ENCODE measurements at regions not wholly inside any gene's neighbourhood (a gene's known extent, or its start where the extent isn't known, plus 50 kb on each side); places are given as distances from the start of the nearest gene placed in this dataset.

DNA sequence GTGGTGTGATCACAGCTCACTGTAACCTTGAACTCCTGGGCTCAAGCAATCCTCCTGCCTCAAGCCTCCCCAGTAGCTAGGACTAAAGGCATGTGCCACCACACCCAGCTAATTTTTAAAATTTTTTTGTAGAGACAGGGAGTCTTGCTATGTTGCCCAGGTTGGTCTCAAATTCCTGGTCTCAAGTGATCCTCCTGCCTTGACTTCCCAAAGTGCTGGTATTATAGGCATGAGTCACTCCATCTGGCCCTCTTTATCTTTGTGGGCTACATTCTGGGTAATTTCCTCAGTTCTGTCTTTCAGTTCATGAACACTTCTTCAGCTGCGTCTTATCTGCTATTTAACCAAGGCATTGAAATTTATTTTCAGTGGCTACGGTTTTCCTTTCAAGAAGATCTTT is 196.6 kb upstream of the IER5L start:
- Histone ChIP-seq H3K4me1 (ENCODE audit: low read depth, poor library complexity, severe bottlenecking) (no peaks in the 10 kb centered on the region), H3K9ac (no peak overlapping the region), H3K4me2 (no peak overlapping the region), H3K27ac (no peak overlapping the region), H2AFZ (ENCODE audit: low read depth) (no peak overlapping the region), H4K20me1 (ENCODE audit: insufficient read depth) (no peaks in the 10 kb centered on the region), H3K4me3 (IDR thresholded peaks at IDR 0.05; ENCODE audit: insufficient read depth, low read depth, low read length) (no peak overlapping the region), H3K27me3 (ENCODE audit: insufficient read depth, low read depth) (no peaks in the 10 kb centered on the region), H3K36me3 (ENCODE audit: insufficient read depth) (no peaks in the 10 kb centered on the region), H3K79me2 (ENCODE audit: insufficient read depth, low read depth) (no peaks in the 10 kb centered on the region)
- TF ChIP-seq, protein P1, sequence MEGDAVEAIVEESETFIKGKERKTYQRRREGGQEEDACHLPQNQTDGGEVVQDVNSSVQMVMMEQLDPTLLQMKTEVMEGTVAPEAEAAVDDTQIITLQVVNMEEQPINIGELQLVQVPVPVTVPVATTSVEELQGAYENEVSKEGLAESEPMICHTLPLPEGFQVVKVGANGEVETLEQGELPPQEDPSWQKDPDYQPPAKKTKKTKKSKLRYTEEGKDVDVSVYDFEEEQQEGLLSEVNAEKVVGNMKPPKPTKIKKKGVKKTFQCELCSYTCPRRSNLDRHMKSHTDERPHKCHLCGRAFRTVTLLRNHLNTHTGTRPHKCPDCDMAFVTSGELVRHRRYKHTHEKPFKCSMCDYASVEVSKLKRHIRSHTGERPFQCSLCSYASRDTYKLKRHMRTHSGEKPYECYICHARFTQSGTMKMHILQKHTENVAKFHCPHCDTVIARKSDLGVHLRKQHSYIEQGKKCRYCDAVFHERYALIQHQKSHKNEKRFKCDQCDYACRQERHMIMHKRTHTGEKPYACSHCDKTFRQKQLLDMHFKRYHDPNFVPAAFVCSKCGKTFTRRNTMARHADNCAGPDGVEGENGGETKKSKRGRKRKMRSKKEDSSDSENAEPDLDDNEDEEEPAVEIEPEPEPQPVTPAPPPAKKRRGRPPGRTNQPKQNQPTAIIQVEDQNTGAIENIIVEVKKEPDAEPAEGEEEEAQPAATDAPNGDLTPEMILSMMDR (conservative IDR thresholded peaks at IDR 0.05; ENCODE audit: low read depth, low read length) = no peak

GRCh38 chr9:129374231-129374630 is 196.2 kb upstream of the IER5L start:
- H3K79me2 ChIP-seq (ENCODE audit: insufficient read depth, low read depth) = no peaks in the 10 kb centered on the region
- H3K4me3 ChIP-seq (IDR thresholded peaks at IDR 0.05; ENCODE audit: insufficient read depth, low read depth, low read length) = no peak overlapping the region
- TF ChIP-seq, protein P1 (conservative IDR thresholded peaks at IDR 0.05; ENCODE audit: low read depth, low read length) = no peak
- H3K4me1 ChIP-seq (ENCODE audit: low read depth, poor library complexity, severe bottlenecking) = no peaks in the 10 kb centered on the region
- H3K4me2 ChIP-seq = no peak overlapping the region
- no peak overlapping the region for H2AFZ ChIP-seq (ENCODE audit: low read depth)
- H3K27me3 ChIP-seq (ENCODE audit: insufficient read depth, low read depth) = no peaks in the 10 kb centered on the region
- no peak overlapping the region for H3K9ac ChIP-seq
- no peak overlapping the region for H3K27ac ChIP-seq
- no peaks in the 10 kb centered on the region for H4K20me1 ChIP-seq (ENCODE audit: insufficient read depth)
- H3K36me3 ChIP-seq (ENCODE audit: insufficient read depth) = no peaks in the 10 kb centered on the region

DNA sequence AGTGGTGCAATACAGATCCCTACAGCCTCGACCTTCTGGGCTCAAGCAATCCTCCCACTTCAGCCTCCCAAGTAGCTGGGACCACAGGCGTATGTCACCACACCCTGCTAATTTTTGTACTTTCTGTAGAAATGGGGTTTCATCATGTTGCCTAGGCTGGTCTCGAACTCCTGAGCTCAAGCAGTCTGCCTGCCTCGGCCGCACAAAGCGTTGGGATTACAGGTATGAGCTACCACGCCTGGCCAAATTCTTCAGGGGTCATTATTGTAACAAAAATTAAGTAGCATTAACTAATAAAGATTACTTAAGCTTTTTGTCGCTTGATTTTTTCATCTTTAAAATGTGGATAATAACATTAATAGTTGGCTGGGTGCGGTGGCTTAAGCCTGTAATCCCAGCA is 195.3 kb upstream of the IER5L start:
- Histone ChIP-seq H3K4me1 (ENCODE audit: low read depth, poor library complexity, severe bottlenecking) (no peaks in the 10 kb centered on the region), H3K27ac (no peak overlapping the region), H3K36me3 (ENCODE audit: insufficient read depth) (no peaks in the 10 kb centered on the region), H3K9ac (no peak overlapping the region), H3K4me3 (IDR thresholded peaks at IDR 0.05; ENCODE audit: insufficient read depth, low read depth, low read length) (no peak overlapping the region), H4K20me1 (ENCODE audit: insufficient read depth) (no peaks in the 10 kb centered on the region), H3K4me2 (no peak overlapping the region), H3K27me3 (ENCODE audit: insufficient read depth, low read depth) (no peaks in the 10 kb centered on the region), H3K79me2 (ENCODE audit: insufficient read depth, low read depth) (no peaks in the 10 kb centered on the region), H2AFZ (ENCODE audit: low read depth) (no peak overlapping the region)
- TF ChIP-seq, protein P1 (conservative IDR thresholded peaks at IDR 0.05; ENCODE audit: low read depth, low read length) = no peak

DNA sequence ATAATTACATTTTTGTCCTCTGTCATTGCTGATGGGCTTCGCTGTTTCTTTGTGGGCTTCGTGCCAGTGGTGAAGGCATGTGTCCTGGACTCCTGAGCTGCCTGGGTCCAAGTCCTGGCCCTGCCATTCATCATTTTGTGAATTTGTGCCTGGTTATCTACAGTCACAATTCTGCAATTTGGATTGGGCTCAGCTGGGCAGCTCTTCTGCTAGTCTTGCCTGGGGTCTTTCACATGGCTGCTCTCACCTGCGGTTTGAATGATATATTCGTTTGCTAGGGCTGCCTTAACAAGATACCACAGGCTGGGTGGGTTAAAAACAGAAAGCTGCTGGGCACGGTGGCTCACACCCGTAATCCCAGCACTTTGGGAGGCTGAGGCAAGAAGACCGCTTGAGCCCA is 192.7 kb upstream of the IER5L start:
- no peak overlapping the region for H3K27ac ChIP-seq
- no peak overlapping the region for H3K4me2 ChIP-seq
- no peaks in the 10 kb centered on the region for H3K27me3 ChIP-seq (ENCODE audit: insufficient read depth, low read depth)
- TF ChIP-seq, protein P1 (conservative IDR thresholded peaks at IDR 0.05; ENCODE audit: low read depth, low read length) = no peak
- no peaks in the 10 kb centered on the region for H3K36me3 ChIP-seq (ENCODE audit: insufficient read depth)
- H3K9ac ChIP-seq = no peak overlapping the region
- no peaks in the 10 kb centered on the region for H3K4me1 ChIP-seq (ENCODE audit: low read depth, poor library complexity, severe bottlenecking)
- no peak overlapping the region for H3K4me3 ChIP-seq (IDR thresholded peaks at IDR 0.05; ENCODE audit: insufficient read depth, low read depth, low read length)
- no peaks in the 10 kb centered on the region for H4K20me1 ChIP-seq (ENCODE audit: insufficient read depth)
- H3K79me2 ChIP-seq (ENCODE audit: insufficient read depth, low read depth) = no peaks in the 10 kb centered on the region
- H2AFZ ChIP-seq (ENCODE audit: low read depth) = no peak overlapping the region
